ENCODE measurements at regions not wholly inside any gene's neighbourhood (a gene's known extent, or its start where the extent isn't known, plus 50 kb on each side); places are given as distances from the start of the nearest gene placed in this dataset.

DNA sequence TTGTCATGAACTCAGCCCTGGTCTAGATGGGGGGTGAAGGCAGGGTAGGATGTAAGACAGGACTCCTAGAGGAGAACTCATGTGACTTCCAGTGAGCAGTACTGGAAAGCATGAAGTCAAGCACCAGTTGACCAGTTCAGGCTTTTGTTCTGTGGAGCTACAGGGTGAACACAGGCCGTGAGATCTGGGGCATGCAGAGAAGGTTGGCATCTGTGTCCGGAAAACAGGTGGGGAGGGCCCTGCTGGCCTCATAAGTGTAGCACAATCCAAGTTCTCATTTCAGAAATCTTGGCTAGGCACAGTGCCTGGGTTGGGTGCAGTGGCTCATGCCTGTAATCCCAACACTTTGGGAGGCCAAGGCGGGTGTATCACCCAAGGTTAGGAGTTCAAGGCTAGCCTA is 50.9 kb upstream of the SPATS2L start:
- no peak for DNase-seq (ENCODE audit: low spot score)

Measured in D341Med (cell line).